ENCODE measurements at regions not wholly inside any gene's neighbourhood (a gene's known extent, or its start where the extent isn't known, plus 50 kb on each side); places are given as distances from the start of the nearest gene placed in this dataset.

DNA sequence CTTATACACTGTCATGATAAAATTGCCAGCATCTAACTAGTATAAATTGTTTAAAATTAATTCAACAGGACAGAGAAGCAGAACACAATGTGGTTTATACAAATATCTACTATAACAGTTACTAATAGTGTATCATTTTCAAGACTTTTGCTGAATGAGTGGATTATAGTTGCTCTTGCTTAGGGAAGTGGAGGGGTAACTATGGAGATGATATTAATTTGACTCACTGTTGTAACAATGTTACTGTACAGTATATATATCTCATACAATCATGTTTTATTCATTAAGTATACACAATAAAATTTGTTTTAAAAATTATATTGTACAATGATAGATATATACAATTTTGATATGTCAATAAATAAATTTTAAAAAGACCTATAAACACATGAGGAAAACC is 119.1 kb downstream of the ZPLD1 start:
- Mint-ChIP-seq H3K27me3 (ENCODE audit: unreplicated experiment) (no peaks in the 10 kb centered on the region), H3K36me3 (ENCODE audit: unreplicated experiment) (no peaks in the 10 kb centered on the region), H3K4me1 (ENCODE audit: low read depth, unreplicated experiment) (no peaks in the 10 kb centered on the region), H3K4me3 (ENCODE audit: unreplicated experiment) (no peak overlapping the region), H3K9me3 (ENCODE audit: unreplicated experiment) (no peaks in the 10 kb centered on the region), H3K27ac (ENCODE audit: unreplicated experiment) (no peak overlapping the region)
- TF ChIP-seq, protein P1, sequence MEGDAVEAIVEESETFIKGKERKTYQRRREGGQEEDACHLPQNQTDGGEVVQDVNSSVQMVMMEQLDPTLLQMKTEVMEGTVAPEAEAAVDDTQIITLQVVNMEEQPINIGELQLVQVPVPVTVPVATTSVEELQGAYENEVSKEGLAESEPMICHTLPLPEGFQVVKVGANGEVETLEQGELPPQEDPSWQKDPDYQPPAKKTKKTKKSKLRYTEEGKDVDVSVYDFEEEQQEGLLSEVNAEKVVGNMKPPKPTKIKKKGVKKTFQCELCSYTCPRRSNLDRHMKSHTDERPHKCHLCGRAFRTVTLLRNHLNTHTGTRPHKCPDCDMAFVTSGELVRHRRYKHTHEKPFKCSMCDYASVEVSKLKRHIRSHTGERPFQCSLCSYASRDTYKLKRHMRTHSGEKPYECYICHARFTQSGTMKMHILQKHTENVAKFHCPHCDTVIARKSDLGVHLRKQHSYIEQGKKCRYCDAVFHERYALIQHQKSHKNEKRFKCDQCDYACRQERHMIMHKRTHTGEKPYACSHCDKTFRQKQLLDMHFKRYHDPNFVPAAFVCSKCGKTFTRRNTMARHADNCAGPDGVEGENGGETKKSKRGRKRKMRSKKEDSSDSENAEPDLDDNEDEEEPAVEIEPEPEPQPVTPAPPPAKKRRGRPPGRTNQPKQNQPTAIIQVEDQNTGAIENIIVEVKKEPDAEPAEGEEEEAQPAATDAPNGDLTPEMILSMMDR (IDR thresholded peaks at IDR 0.05; ENCODE audit: partially characterized antibody, unreplicated experiment): no peak
- no peak for DNase-seq

DNA sequence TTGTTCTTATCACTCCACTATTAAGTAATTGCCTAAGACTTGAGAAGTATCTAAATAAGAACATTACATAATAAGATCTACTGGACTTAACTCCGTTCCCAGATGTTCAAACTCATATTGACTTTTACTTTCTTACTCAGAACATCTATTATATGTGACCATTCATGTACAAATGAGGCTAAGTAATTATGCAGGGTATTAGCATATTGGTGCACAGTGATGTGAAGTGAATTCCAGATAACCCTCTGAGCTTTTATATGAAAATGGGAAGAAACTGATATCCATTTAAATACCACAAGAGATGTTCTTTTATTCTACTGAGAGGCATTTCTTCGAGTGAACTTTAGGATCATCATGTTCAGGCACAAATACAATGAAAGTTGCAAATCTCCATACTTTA is 135.7 kb downstream of the ZPLD1 start:
- Mint-ChIP-seq H3K9me3 (ENCODE audit: unreplicated experiment) (peaks cover under 1% of the 10 kb centered on the region), H3K27me3 (ENCODE audit: unreplicated experiment) (peaks cover 2% of the 10 kb centered on the region), H3K4me3 (ENCODE audit: unreplicated experiment) (no peak overlapping the region), H3K27ac (ENCODE audit: unreplicated experiment) (no peak overlapping the region), H3K36me3 (ENCODE audit: unreplicated experiment) (peaks cover 3% of the 10 kb centered on the region), H3K4me1 (ENCODE audit: low read depth, unreplicated experiment) (no peaks in the 10 kb centered on the region)
- TF ChIP-seq, protein P1 (IDR thresholded peaks at IDR 0.05; ENCODE audit: partially characterized antibody, unreplicated experiment): no peak
- DNase-seq: no peak

DNA sequence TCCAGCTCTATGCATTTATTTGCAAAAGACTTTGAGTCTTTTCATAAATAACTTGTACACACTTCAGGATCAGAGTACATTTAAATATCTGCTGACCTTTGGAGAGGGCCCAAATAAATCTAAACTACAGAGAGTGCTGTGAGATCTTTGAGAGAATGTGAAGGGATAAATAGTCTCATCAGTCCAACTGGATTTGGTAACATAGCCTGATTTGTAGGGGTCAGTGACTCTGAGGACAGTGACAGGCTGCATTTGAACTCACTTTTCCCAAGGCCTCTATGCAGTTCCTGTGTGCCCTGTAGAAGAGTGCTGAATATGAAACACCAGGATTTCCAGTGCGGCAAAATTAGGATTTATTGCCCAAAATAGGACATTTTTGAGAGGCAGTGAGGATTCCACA is 136.2 kb downstream of the ZPLD1 start:
- Mint-ChIP-seq H3K36me3 (ENCODE audit: unreplicated experiment) (no peaks in the 10 kb centered on the region), H3K27me3 (ENCODE audit: unreplicated experiment) (peaks cover 2% of the 10 kb centered on the region), H3K4me1 (ENCODE audit: low read depth, unreplicated experiment) (no peaks in the 10 kb centered on the region), H3K27ac (ENCODE audit: unreplicated experiment) (no peak overlapping the region), H3K9me3 (ENCODE audit: unreplicated experiment) (no peaks in the 10 kb centered on the region), H3K4me3 (ENCODE audit: unreplicated experiment) (no peak overlapping the region)
- DNase-seq: no peak
- TF ChIP-seq, protein P1 (IDR thresholded peaks at IDR 0.05; ENCODE audit: partially characterized antibody, unreplicated experiment): no peak

DNA sequence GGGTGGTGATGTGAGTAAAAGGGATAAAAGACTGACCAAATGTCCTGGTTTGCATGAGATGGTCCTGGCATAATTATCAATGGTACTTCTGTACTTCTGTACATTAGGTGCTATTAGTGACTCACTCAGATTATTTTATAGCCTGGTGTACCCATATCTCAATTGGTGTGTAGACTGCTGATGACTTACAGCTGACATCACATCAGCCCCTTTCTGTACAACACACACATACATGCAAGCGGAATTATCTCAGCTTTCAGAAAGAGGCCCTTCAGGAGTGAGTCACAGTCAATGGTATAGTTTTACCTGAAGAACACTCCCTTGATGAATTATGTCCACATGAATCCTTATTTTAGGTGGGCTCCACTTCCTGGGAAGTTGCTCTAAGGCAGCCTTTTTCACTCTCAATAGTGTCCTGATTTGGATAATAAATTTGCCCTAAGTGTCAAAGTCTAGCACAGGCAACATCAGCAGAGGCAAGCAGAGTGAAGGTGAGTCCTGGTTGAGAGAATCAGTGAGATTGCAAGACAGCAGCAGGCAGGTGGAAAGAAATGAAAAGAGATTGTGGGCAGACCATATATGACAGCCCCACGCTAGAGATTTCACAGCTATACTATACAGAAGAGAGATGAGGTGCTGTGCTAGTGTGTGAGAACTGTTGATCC is 137.0 kb downstream of the ZPLD1 start:
- Mint-ChIP-seq H3K27me3 (ENCODE audit: unreplicated experiment) (peaks cover 2% of the 10 kb centered on the region), H3K36me3 (ENCODE audit: unreplicated experiment) (no peaks in the 10 kb centered on the region), H3K4me3 (ENCODE audit: unreplicated experiment) (no peak overlapping the region), H3K27ac (ENCODE audit: unreplicated experiment) (no peak overlapping the region), H3K4me1 (ENCODE audit: low read depth, unreplicated experiment) (no peaks in the 10 kb centered on the region), H3K9me3 (ENCODE audit: unreplicated experiment) (no peaks in the 10 kb centered on the region)
- TF ChIP-seq, protein P1 (IDR thresholded peaks at IDR 0.05; ENCODE audit: partially characterized antibody, unreplicated experiment): no peak
- DNase-seq: no peak

DNA sequence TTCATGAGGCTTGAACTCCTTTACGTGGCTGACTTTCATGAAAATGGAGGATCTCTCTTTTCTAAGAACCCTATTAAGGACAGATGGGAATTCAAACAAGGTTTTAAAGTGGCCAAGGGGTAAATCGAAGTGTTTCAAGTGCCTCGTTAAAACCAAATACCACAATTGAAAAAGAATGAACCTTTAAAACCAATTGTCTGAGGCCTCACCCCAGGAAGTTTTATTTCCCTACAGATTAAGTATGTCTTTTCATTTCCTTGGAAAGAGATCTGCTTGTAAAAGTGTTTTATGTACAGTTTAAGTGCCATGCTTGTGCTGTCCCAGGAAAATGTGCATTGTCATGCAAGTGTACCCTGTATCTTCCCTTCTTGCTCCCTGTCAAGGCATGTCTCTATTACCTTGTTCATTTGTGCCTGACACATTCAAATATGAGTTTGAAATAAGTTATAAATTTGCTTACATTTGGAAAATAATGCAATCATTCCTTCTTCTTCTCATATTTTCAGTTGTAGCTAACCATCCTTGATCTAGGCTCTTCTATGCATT is 138.7 kb downstream of the ZPLD1 start:
- TF ChIP-seq, protein P1 (IDR thresholded peaks at IDR 0.05; ENCODE audit: partially characterized antibody, unreplicated experiment): no peak
- no peaks in the 10 kb centered on the region for H3K27me3 Mint-ChIP-seq (ENCODE audit: unreplicated experiment)
- DNase-seq: no peak
- H3K4me1 Mint-ChIP-seq (ENCODE audit: low read depth, unreplicated experiment): no peaks in the 10 kb centered on the region
- H3K36me3 Mint-ChIP-seq (ENCODE audit: unreplicated experiment): no peaks in the 10 kb centered on the region
- no peak overlapping the region for H3K27ac Mint-ChIP-seq (ENCODE audit: unreplicated experiment)
- H3K4me3 Mint-ChIP-seq (ENCODE audit: unreplicated experiment): no peak overlapping the region
- no peaks in the 10 kb centered on the region for H3K9me3 Mint-ChIP-seq (ENCODE audit: unreplicated experiment)
